Stimulated activated CD4-positive, alpha-beta T cell treated with anti-CD3 and anti-CD28 coated beads, Interleukin-2, amount 100 ng/mL, for 24 hours (primary cell): ENCODE measurements at regions not wholly inside any gene's neighbourhood (a gene's known extent, or its start where the extent isn't known, plus 50 kb on each side); places are given as distances from the start of the nearest gene placed in this dataset.
"Not testable (repeated sequence)": the region's sequence is repeated elsewhere in the genome, so short reads cannot be mapped to it uniquely, and the experiment has no call there.

Experiments
- DNase-seq, 2 donors: peaks; one replicate each; pipeline ENCODE4 v3.0.0-alpha.2; 2020

DNA sequence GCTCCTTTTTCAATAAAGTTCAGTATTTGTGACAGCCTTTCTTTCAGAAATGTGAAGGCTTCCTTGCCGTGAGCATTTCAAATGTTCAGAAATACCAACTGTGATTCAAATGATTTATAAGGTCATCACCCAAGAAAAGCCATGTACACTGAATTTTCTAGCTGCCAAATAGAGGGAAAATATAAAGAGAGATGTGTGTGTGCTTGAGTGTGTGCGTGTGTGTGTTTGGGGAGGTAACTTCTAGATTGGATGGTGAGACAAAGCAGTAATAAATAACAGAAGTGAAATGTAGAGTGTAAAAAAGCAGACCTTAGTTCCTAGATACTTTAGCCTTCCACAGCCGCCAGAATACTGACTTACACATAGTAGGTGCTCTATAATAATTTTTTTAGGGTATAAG lies 577.4 kb downstream of the TBL1XR1 start:
- no peak for DNase-seq

DNA sequence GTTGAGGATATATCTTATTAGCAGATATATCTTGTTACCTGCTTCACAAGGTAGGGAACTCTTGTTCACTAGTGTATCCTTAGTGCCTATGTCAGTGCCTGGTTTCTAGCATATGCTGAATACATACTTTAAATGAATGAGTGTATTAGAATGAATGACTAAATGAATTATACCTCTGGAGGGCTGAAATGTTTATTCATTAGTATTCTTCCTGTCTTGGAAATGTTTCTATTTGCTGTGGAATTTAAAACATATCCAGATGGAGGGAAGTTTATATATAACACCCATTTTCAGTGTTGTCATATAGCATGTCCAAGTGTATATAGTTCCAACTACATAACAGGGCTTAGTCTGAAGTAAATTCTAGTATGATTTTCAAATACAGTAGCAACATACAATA lies 581.5 kb downstream of the TBL1XR1 start:
- DNase-seq, result no peak

DNA sequence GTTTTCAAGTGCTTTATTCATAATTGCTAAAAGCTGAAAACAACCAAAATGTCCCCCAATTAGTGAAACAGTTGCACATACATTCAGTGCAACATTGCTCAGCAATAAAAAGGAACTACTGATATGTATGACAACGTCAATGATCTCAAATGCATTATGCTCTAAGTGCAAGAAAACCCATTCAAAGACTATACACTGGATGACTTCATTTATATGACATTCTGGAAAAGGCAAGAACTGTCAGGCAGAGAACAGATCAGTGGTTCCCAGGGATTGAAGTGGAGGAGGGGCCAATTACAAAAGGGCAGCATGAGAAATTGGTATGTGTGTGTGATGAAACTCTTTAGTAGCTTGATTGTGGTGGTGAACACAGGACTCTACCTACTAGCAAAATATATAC lies 585.6 kb downstream of the TBL1XR1 start:
- DNase-seq, result no peak

DNA sequence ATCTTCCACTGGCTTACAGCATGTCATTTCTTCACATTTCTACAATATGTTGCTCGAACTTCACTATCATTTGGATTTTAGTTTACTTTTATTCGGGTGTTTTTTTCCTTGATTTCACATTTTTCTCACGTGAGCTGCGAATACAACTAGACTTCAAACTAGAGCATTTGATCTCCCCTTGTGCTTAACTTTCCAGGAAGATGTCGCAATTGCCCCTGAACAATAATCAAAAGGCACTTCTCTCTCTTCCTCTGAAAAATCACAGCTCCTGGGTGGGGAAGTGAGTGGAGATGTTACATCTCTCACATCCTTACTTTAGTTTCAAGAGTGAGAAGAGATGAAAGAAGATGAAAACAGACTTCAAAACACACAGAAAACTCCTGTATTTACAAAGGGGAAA lies 587.9 kb downstream of the TBL1XR1 start:
- no peak for DNase-seq

DNA sequence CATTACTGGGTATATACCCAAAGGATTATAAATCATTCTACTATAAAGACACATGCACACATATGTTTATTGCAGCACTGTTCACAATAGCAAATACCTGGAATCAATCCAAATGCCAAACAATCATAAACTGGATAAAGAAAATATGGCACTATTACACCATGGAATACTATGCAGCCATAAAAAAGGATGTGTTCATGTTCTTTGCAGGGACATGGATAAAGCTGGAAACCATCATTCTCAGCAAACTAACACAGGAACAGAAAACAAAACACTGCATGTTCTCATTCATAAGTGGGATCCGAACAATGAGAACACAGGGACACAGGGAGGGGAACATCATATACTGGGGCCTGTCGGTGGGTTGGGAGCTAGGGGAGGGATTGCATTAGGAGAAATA lies 591.7 kb downstream of the TBL1XR1 start:
- DNase-seq, result not testable (repeated sequence)

DNA sequence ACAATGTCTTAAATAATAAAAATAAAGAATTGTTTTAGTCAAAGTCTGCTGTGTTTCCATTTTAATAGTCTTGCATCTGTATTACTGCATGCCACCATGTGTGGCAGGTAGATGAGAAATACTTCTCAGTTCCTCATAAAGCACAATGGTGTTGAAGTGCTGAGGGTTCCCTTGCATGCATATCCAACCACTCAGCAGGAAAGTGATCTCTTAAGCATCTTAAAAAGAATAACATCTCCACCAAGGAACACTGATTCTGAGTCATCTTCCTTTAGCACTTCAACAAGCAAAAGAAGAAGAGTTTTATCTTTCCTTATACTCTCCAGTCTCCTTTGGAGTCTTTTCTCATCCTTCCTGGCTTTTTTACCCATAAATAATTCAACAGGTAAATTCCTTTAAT lies 602.0 kb downstream of the TBL1XR1 start:
- no peak for DNase-seq

DNA sequence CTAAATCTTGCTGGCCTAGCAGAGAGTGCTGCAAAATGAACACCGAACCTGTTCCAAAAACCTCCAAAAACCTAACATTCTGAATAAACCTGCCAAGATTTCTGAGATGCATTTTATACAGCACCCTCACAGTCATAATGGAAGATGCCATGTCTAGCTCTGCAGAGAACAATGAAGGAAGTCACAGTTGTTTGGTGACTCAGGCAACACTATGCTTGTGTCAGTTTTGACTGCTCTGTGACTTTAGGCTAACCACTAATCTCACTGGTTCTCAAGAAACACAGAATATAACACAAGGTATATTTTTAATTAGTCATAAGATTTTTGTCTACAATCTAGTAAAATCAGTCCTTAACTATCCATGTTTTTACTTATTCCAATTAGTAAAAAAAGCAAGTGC lies 606.6 kb downstream of the TBL1XR1 start:
- no peak for DNase-seq

DNA sequence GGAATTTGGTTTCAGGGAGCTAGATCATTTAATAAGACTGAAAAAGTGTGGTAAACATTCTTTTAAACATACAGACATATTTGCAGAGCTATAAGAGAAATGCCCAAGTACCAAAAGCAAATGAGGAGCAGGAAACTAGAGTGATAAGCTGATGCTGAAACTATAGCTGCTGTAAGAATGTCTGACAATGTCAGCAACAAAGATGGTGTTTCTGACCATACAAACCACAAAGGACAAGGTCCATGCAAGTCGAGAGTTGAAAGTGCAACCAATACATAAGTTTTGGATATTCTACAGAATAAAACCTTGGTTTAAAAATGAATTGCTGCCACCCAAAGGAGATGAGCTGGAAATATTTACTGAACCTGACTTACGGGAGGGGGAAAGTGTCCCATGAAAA lies 610.2 kb downstream of the TBL1XR1 start:
- DNase-seq, result no peak

DNA sequence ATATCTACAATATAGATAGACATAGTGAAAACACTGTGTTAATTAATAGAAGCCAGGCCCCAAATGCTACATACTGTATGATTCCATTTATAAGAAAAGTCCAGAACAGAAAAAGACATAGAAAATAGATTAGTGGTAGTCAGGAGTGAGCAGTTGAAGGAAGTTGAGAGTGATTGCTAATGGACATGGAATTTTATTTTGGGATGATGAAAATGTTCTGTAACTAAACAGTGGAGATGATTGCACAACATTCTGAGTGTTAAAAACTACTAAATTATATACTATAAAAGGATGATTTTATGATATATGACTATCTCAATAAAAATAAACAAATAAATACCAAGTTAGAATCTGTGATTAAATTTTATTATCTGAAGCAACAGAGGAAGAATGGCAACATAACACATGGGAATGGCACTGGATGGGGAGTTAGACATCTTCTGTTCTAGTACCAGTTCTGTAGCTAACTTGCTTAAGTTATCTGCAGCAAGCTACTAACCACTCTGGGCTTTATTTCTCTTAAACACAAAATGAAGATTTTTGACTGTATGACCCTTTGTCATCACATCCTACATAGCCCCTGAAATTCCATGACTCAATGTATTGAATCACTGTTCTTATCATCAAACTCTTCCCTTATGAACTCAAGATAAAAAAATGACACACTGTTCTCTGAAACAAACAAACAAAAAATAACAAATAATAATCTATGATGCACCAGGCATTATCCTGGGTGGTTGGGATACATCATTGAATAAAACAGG lies 612.7 kb downstream of the TBL1XR1 start:
- no peak for DNase-seq

DNA sequence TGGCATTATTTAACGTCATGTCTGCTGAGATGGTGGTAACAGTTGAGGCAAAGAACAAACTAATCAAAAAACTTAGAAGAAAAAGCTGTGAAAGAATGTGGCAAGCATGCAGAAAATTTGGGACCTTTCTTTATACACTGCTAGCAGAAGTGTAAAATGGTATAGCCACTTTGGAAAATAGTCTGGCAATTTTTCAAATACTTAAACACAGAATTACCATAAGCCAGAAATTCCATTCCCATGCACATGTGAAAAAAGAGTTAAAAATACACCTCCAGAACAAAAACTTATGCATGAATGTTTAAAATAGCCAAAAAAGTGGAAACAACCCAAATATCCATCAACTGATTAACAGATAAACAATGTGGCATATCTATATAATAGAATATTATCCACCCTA lies 613.3 kb downstream of the TBL1XR1 start:
- DNase-seq, result no peak

DNA sequence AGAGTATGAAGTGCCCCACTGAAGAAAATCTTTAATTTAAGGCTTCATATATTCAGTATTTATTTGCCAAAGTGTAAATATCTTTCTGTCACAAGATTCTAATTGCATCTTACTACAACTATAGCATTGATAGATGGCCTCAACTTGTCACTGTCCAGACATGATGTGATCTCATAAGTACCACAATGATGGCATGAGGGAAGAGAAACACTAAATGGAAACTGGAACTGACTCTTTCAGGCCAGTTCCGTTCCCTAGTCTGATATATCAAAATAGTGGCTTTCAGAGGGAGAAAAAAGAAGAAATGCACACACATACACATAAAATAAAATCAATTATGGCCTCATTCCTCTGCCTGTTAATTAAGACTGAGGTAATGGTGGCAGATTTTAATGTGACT lies 615.7 kb downstream of the TBL1XR1 start:
- DNase-seq, result no peak

DNA sequence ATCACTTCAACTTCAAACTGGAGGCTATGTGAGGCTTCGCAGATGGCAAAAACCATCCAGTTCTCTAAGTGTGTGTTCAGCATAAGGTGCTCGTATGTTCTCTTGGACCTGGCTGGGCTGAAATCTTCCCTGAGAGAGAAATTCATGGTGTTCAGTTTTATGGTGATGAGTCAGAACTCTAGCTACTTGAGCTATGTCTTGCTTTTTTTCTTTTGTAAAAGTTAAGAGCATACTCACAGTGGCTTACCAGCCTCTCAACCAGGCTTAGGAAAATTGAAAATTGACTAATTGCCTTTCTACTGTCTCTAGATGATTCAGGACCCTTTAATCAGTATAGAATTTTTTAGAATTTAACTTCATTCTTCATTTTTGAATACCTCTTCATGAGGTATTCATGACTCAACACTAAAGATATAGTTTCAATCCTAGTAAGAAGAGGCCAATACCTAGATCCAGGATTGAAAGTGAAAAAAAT lies 617.5 kb downstream of the TBL1XR1 start:
- DNase-seq, result no peak

DNA sequence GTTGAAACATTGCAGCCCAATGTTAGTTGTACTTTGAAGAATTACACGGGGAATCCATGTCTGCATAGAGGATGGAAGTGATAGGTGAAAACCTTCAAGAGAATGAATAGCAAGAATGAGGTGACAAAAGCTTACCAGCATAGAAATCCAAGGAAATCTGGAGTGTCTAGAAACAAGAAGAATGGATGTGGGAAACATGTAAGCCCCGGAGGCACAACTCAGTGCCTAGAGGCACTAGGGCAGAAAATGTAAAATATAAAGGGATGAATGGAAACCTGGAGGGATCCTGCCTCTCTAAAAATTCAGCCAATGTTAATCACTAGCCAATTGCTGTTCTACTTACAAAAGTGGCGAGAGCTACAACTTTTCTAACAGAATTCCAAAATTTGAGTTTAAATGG lies 619.0 kb downstream of the TBL1XR1 start:
- no peak for DNase-seq

DNA sequence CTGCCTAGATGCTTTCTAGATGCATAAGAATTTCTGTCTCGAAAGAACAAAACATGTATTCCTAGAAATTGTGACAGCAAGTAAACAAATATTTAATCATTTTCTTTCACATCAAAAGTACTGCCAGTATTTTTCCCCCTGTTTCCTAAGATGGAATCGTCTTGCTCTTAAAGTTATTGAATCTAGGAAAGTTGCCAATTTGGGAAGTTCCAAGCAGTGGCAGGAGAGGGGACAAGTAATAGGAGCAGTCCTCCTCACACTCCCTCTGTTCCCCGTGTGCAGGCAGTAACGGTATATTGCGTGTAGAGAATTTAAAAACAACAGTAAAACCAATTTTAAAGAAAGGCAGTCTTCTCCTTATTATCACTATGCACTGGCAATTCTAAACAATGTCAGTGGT lies 619.8 kb downstream of the TBL1XR1 start:
- no peak for DNase-seq

DNA sequence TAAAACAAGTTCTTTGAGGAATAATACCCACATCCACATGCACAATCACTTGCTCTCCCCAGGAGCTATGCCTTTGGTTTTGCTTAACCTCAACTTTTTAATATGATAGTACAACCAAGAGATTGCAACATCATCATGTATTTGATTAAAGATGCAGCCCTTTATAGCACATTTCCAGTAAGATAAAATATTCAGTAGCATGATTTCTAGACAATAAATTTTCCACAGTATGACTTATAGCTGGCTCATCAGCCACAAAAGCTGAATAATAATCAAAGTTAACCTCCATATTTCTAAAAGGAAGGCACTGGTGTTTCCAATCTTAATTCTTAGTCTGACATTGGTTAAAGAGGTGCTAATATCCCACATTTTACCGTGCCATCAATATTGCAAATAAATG lies 622.5 kb downstream of the TBL1XR1 start:
- DNase-seq, result no peak

DNA sequence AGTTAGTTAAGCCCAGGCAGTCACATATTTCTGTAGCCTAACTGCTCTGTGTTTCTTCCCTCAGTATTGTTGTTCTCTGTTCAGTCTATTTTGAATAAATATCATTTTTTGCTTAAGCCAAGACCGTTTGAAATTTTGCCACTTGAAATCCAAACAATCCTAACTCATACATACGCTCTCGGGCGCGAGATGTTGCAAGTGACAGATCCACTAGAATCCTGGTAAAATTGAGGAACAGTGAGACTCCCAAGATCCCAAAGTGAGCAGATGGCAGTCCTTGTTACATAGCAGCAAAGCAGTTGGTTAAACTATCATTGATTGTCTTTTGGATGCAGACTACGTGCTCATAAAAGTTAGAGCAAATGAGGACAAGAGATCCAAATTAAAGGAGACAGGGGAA lies 625.4 kb downstream of the TBL1XR1 start:
- no peak for DNase-seq

DNA sequence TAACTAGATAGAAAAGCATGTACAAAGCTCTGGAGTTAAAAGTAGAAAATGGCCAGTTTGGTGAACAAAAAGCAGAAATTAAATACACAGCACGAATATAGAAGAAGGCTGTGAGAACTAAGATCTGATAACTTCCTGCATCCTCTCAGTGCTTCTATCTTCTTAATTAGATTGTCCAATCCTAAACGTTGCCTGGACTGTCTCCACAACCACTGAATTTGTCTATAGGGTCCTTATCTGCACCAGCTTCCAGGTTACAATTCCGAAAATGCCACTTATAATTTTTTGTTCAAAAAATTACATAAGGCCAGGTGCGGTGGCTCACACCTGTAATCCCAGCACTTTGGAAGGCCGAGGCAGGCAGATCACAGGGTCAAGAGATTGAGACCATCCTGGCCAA lies 626.3 kb downstream of the TBL1XR1 start:
- no peak for DNase-seq

DNA sequence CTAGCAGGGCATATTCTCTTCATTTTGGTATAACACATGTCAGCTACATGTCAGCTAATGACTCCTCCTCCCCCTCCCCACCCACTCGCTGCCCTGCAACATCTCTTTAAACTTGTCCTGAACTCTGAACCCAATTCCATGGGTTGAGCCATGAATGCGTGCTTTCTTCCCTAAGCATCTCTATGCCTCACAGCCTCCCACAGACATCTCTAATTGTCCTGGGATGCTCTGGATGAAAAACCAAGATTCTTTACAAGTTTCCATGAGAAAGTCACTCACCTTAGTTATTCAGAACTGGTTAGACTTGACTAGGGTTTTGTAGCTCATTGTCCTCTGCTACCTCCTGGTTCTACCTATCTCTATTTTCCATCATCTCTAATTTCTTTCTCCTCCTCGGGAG lies 629.1 kb downstream of the TBL1XR1 start:
- DNase-seq, result no peak

DNA sequence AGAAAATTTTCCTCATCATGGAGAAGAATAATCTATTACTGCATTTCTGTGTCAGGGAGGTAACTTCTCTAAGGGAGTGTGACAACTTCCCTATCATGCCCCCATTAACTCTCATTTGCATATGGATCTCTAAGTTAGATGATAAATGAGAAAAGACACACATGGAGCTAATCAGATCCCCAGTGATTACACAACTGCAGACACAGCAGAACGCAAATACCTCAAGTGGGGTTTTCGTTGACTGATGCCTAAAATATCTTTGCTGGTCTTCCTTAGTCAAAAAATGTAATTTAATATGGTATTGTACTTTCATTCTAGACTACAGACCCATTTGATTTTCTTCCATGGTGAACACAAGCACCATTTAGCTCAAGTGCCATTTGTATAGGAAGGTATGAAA lies 630.5 kb downstream of the TBL1XR1 start:
- DNase-seq, result no peak

DNA sequence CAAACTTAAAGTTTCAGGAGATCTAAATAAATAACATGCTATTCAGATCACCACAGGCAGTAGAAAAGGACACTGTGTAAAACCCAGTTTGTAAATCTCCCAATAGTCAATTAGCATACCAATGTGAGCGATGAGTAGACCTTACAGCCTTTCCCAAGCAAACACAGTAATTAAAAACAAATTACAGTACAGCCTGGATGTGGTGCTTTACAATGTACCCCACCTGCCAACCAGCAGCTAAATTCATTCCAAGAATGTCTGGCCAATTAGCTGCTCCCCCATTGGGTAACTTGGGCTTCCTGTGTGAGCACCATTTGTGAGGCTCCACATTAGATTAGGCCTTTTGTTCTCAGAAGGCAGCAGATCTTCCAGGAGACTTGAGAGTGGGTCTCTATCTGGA lies 635.0 kb downstream of the TBL1XR1 start:
- no peak for DNase-seq

DNA sequence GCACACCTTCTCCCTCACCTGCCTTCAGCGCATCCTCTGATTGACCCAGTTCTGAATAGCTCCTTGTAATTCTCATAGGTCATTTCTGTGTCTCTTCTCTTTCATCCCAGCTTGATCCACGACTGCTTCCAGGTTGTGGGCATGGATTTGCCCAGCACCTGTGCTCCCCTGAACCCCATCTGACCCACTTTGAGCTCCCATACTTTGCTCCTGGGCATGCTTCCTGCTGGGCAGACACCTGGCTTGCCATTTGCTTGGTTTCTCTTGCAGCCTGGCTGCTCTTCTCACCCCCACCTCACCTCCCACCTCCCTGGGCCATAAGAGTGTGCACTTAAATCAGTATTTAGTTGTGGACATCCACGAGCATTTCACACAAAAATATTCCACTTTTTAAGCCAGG lies 635.5 kb downstream of the TBL1XR1 start:
- DNase-seq, result no peak

DNA sequence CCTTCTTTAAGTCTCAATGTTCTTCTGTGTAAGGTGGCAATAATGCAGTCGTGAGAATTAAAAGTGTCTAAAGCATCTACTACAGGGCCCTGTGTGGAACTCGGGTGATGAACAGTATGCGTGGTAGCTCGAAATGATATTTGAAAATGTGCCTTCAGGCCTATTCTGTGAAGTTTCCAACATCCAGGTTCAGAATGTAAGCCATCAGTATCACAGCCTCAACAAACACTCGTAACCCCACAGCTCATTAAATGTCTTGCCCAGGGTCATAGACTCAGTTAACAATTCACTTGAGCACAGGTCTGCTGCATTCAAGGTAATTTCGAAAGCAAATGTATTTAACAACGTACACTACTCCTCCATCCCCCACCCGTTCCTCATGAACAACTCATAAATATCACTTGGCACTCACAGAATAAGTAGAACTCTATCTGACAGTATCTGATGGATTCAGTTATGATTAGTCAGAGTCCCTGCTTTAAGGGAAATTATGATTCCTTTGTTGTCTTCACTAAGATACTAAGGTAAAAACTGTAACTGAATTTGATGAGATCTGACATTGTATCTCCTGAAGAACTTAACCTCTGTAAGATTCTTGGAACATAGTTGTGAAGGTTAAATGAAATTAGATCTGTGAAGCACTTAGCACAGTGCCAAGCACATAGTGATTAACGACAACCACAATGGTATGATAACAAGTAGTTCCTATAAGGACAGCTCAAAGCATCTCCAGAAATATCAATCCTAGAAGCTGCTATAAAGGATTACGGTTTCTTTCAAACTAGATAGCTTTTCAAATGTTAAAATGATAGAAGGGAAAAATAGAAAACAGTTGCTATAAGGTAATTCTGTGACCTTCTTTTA lies 642.3 kb downstream of the TBL1XR1 start:
- DNase-seq, result no peak

DNA sequence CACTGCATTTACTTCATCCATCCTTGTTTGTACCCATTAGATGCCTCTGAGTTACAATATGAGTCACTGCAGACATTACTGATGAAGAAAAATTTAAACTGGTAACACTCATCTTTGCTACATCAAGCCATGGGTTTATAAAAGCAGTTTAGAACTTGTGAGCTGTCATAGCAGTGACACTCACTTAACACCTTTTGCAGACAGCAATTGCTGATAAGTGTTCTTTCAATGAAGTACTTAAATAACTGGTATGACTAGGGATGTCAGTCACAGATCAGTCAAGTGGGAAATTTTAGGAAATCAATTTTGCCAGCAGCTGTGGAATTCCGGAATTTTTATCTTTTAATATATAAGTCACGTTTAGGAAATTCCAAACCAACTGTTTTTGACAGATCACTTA lies 643.0 kb downstream of the TBL1XR1 start:
- DNase-seq, result no peak

DNA sequence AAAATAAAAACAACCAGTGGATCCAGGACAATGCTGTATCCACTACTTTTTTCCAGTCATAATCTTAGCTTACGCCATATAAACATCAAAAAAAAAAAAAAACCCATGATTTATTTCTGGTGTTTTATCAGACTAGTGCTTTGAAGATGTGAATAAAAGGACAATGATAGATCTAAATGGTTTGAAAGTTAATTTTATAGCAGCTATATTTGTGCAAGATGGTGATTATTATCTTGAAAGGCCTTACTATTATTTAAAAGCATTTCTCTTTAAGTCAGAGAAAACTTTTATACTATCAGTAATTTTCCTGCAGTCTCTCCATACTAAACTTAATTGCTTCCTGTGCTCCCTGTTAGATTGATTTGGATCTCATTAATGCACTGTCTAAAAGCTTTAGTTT lies 670.3 kb downstream of the TBL1XR1 start:
- DNase-seq, result no peak
